AG04450 (cell line): ENCODE measurements at regions not wholly inside any gene's neighbourhood (a gene's known extent, or its start where the extent isn't known, plus 50 kb on each side); places are given as distances from the start of the nearest gene placed in this dataset.
"Not testable (repeated sequence)": the region's sequence is repeated elsewhere in the genome, so short reads cannot be mapped to it uniquely, and the experiment has no call there.

Experiments
- CTCF ChIA-PET: fragments of 300-600, 350-600 bp; formaldehyde crosslinking; extraction: SDS; loops from one replicate; lab custom pipeline; 2022; ENCODE audit warnings: antibody characterized with exemption, inconsistent platforms; lab: Charles Lee
- POLR2A ChIA-PET: fragments of 350-600 bp; formaldehyde crosslinking; extraction: SDS; loops from one replicate; lab custom pipeline; 2021; ENCODE audit warnings: antibody characterized with exemption, inconsistent platforms; lab: Yijun Ruan, JAX
- DNase-seq: peaks from one replicate; pipeline ENCODE4 v3.0.0-alpha.2; 2011; ENCODE audit warnings: low read depth, low spot score
- H3K27ac ChIP-seq: one replicate; pipeline ENCODE4 v1.5.1; 2012; ENCODE audit warnings: low read depth, low read length, control low read depth
- H3K27me3 ChIP-seq: one replicate; pipeline ENCODE4 v1.6.0; 2012; ENCODE audit warnings: low read length; ENCODE audit not compliant: control insufficient read depth, insufficient read depth
- H3K4me3 ChIP-seq: 2 replicates; pipeline ENCODE4 v1.5.1; 2011; ENCODE audit warnings: mild to moderate bottlenecking, low read depth, low read length, control low read depth
- H3K9me3 ChIP-seq: 2 replicates; pipeline ENCODE4 v1.5.1; 2012; ENCODE audit warnings: low read length; ENCODE audit not compliant: control insufficient read depth, insufficient read depth
- TF ChIP-seq, protein P1 (sequence below): IDR thresholded peaks from 2 replicates; pipeline ENCODE4 v1.5.1; 2011; ENCODE audit warnings: low read depth, low read length, control low read depth, inconsistent platforms

- H3K4me3 ChIP-seq, result no peak overlapping the region
- no peak overlapping the region for H3K27ac ChIP-seq
- no peaks in the 10 kb centered on the region for H3K27me3 ChIP-seq
- ChIA-PET CTCF (interaction anchor here (0.8 to 1.2 kb wide), 3 partner anchors 11 to 788 kb away, joined by 3 to 4 read pairs (median 4); no protein-coding TSS in a partner anchor), POLR2A (no interaction called here)
- TF ChIP-seq, protein P1, sequence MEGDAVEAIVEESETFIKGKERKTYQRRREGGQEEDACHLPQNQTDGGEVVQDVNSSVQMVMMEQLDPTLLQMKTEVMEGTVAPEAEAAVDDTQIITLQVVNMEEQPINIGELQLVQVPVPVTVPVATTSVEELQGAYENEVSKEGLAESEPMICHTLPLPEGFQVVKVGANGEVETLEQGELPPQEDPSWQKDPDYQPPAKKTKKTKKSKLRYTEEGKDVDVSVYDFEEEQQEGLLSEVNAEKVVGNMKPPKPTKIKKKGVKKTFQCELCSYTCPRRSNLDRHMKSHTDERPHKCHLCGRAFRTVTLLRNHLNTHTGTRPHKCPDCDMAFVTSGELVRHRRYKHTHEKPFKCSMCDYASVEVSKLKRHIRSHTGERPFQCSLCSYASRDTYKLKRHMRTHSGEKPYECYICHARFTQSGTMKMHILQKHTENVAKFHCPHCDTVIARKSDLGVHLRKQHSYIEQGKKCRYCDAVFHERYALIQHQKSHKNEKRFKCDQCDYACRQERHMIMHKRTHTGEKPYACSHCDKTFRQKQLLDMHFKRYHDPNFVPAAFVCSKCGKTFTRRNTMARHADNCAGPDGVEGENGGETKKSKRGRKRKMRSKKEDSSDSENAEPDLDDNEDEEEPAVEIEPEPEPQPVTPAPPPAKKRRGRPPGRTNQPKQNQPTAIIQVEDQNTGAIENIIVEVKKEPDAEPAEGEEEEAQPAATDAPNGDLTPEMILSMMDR, result no peak
- no peak for DNase-seq
- no peaks in the 10 kb centered on the region for H3K9me3 ChIP-seq
Measured at GRCh38 chrX:131843987-131844386, 179.1 kb upstream of the STK26 start.

DNA sequence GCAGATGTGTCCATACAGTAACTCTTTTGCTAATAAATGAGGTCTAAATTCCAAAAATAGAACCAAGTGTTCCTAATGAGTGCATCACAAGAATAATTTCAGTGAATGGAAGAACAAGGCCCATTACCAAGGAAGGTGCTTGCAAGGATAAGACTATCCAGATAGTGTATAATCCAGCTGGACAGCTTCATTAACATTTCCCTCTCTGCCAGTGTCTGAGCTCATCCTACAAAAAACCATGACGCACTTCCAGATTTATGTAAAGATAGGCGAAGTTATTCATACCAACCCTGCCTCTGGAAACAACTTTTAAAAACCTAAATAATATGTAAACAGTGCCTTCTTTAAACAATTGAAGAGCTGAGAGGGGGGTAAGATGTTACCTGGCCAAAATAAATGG, 177.9 kb upstream of the STK26 start:
- no peak overlapping the region for H3K4me3 ChIP-seq
- no peaks in the 10 kb centered on the region for H3K27me3 ChIP-seq
- H3K9me3 ChIP-seq, result no peaks in the 10 kb centered on the region
- CTCF ChIA-PET, result interaction anchor here (0.9 kb wide), 1 partner anchor 381 kb away, joined by 3 read pairs; no protein-coding TSS in a partner anchor
- H3K27ac ChIP-seq, result no peak overlapping the region
- POLR2A ChIA-PET, result no interaction called here
- TF ChIP-seq, protein P1, result no peak
- no peak for DNase-seq

- DNase-seq, result no peak
- Histone ChIP-seq H3K27ac (no peak overlapping the region), H3K27me3 (no peaks in the 10 kb centered on the region), H3K9me3 (no peaks in the 10 kb centered on the region), H3K4me3 (no peak overlapping the region)
- CTCF ChIA-PET, result interaction anchor here (0.9 kb wide), 1 partner anchor 380 kb away, joined by 3 read pairs; no protein-coding TSS in a partner anchor
- POLR2A ChIA-PET, result no interaction called here
- TF ChIP-seq, protein P1, result no peak
Measured at GRCh38 chrX:131845771-131846170, 177.3 kb upstream of the STK26 start.

DNA sequence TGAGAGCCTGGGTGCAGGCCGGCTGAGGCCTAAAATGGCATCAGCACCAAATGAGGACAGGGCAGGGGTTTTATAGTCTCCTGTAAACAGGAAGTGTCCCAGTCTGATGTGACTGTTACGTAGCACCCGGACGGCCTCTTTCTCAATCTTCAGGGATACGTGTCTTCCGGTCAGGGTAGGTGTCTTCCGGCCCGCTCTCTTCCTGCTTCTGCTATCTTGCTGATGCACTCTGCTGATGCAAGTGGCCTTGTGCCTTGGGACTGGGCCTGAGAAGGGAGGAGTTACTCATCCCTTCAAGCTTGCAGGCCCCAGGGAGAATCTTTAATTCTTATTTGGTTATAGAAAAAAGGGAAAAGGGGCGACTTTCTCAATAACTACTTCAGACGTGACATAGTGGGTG, 172.1 kb upstream of the STK26 start:
- H3K27ac ChIP-seq, H3K27me3 ChIP-seq, H3K4me3 ChIP-seq, POLR2A ChIA-PET, CTCF ChIA-PET, DNase-seq, H3K9me3 ChIP-seq: not testable (repeated sequence)

DNA sequence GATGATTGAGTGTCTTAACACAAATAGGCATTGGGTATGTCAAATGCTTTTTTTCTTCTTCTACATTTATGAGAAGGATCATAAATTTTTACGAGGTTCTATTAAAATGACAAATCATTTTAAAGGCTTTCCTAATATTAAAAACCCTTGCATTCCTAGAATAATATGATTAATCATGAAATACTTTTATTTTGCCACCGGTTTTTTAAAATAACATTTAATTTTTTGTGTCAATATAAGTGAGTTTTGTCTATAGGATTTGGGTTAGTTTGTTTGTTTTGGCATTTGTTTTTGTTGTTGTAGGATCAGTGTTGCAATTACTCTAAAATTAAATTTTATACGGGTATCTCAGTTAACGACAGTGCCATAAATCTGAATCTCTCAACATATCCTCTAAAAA, 169.7 kb upstream of the STK26 start:
- ChIA-PET POLR2A (no interaction called here), CTCF (no interaction called here)
- Histone ChIP-seq H3K27ac (no peak overlapping the region), H3K27me3 (no peaks in the 10 kb centered on the region), H3K4me3 (no peak overlapping the region), H3K9me3 (no peaks in the 10 kb centered on the region)
- TF ChIP-seq, protein P1, result no peak
- DNase-seq, result no peak
